HCT116 (cell line): ENCODE measurements at regions not wholly inside any gene's neighbourhood (a gene's known extent, or its start where the extent isn't known, plus 50 kb on each side); places are given as distances from the start of the nearest gene placed in this dataset.

ENCODE experiments used
- ATAC-seq: fragments of 200-7000 bp; cut with Tn5 transposase; 2 replicates; pipeline ENCODE4 v1.9.1; 2020; ENCODE audit warnings: mild to moderate bottlenecking, moderate library complexity
- BruUV-seq: library from RNA; stranded (reverse); fragments of 400-500 nt; replicated peaks from 2 replicates; lab custom pipeline; 2021; lab: Mats Ljungman, UMichigan
- CTCF ChIA-PET: fragments of 300-600 bp; sonication (Branson Sonifier 250); formaldehyde crosslinking; loops from one replicate; lab custom pipeline; 2021; ENCODE audit warnings: antibody characterized with exemption; lab: Charles Lee
- POLR2A ChIA-PET: fragments of 300-600, 350-600 bp; sonication (Branson Sonifier 250); formaldehyde crosslinking; loops from one replicate; lab custom pipeline; 2021; ENCODE audit warnings: antibody characterized with exemption; lab: Charles Lee
- RAD21 ChIA-PET, 2 experiments: fragments of 300-600 bp; sonication (Branson Sonifier 250); formaldehyde crosslinking; loops; one replicate each; lab custom pipeline; 2023; ENCODE audit warnings: low total read pairs in 2 of 2; ENCODE audit not compliant: uncharacterized antibody in 2 of 2, unreplicated experiment in 2 of 2, low non-redundant PET in 1 of 2; lab: Charles Lee
- DNase-seq: peaks from one replicate; pipeline ENCODE4 v3.0.0-alpha.2; 2010; ENCODE audit warnings: low read depth, low spot score
- H2AFZ ChIP-seq: fragments of 200-600 bp; shearing (Covaris generic), sonication (generic); 2 replicates; pipeline ENCODE4 v1.6.1; 2017; ENCODE audit warnings: low read depth, mixed run types, mixed read lengths, antibody characterized with exemption, low read length; ENCODE audit not compliant: poor library complexity, severe bottlenecking
- H3K27ac ChIP-seq: 2 replicates; pipeline ENCODE4 v1.5.1; 2012; ENCODE audit warnings: low read depth, low read length
- H3K27me3 ChIP-seq: fragments of 200-600 bp; sonication (generic); 2 replicates; pipeline ENCODE4 v1.6.1; 2016; ENCODE audit warnings: mixed run types, low read length, mixed read lengths; ENCODE audit not compliant: insufficient read depth
- H3K36me3 ChIP-seq, 2 experiments: fragments of 200-500 bp in 1 of 2; fragments of 200-600 bp in 1 of 2; sonication (Bioruptor generic) in 1 of 2; sonication (generic) in 1 of 2; 2 replicates each; pipeline versions ENCODE4 v1.5.1 to v1.6.1; 2014 to 2016; ENCODE audit warnings: low read length in 2 of 2, inconsistent platforms in 1 of 2, mixed read lengths in 1 of 2, mixed run types in 1 of 2; ENCODE audit not compliant: insufficient read depth in 2 of 2, control insufficient read depth in 1 of 2
- H3K4me1 ChIP-seq, 2 experiments: fragments of 200-600 bp in 1 of 2; sonication (generic) in 1 of 2; 2 replicates each; pipeline versions ENCODE4 v1.5.1 to v1.6.1; 2012 to 2017; ENCODE audit warnings: low read length in 2 of 2, inconsistent platforms in 1 of 2, mild to moderate bottlenecking in 1 of 2, mixed read lengths in 1 of 2, mixed run types in 1 of 2, moderate library complexity in 1 of 2; ENCODE audit not compliant: insufficient read depth in 2 of 2, control insufficient read depth in 1 of 2
- H3K4me2 ChIP-seq: fragments of 200-600 bp; sonication (generic); 2 replicates; pipeline ENCODE4 v1.6.1; 2017; ENCODE audit warnings: mixed run types, low read length, mixed read lengths
- H3K4me3 ChIP-seq, 2 experiments: fragments of 200-600 bp in 1 of 2; sonication (generic) in 1 of 2; replicated peaks in 1 of 2; 2 replicates each; pipeline ENCODE4 v1.5.1; 2011 to 2016; ENCODE audit warnings: low read length in 2 of 2, control low read depth in 1 of 2, low read depth in 1 of 2, mild to moderate bottlenecking in 1 of 2, mixed read lengths in 1 of 2, mixed run types in 1 of 2
- H3K79me2 ChIP-seq: fragments of 200-600 bp; sonication (generic); 2 replicates; pipeline ENCODE4 v1.6.1; 2017; ENCODE audit warnings: mild to moderate bottlenecking, mixed run types, low read length, moderate library complexity, mixed read lengths; ENCODE audit not compliant: insufficient read depth
- H3K9ac ChIP-seq: fragments of 200-600 bp; sonication (generic); 2 replicates; pipeline ENCODE4 v1.6.1; 2016; ENCODE audit warnings: low read length, mixed read lengths
- H3K9me2 ChIP-seq: fragments of 200-600 bp; sonication (generic), shearing (Covaris generic); 2 replicates; pipeline ENCODE4 v1.6.1; 2017; ENCODE audit warnings: mixed run types, mild to moderate bottlenecking, moderate library complexity; ENCODE audit not compliant: insufficient read depth
- H3K9me3 ChIP-seq, 2 experiments: fragments of 200-500 bp in 1 of 2; fragments of 200-600 bp in 1 of 2; sonication (Bioruptor generic) in 1 of 2; sonication (generic) in 1 of 2; 2 replicates each; pipeline ENCODE4 v1.6.1; 2014 to 2017; ENCODE audit warnings: low read length in 2 of 2, mixed read lengths in 2 of 2, inconsistent platforms in 1 of 2, low read depth in 1 of 2, mild to moderate bottlenecking in 1 of 2, mixed run types in 1 of 2, moderate library complexity in 1 of 2; ENCODE audit not compliant: control insufficient read depth in 1 of 2, insufficient read depth in 1 of 2
- H4K20me1 ChIP-seq: fragments of 200-600 bp; sonication (generic), shearing (Covaris generic); 2 replicates; pipeline ENCODE4 v1.6.1; 2017; ENCODE audit warnings: mixed run types, mild to moderate bottlenecking, moderate library complexity; ENCODE audit not compliant: insufficient read depth
- CBX3 ChIP-seq: IDR thresholded peaks from 2 replicates; pipeline ENCODE4 v1.6.1; 2012; ENCODE audit warnings: low read depth
- CEBPB ChIP-seq: IDR thresholded peaks from 2 replicates; pipeline ENCODE4 v1.6.1; 2012; ENCODE audit warnings: low read depth
- FOSL1 ChIP-seq: IDR thresholded peaks from 2 replicates; pipeline ENCODE4 v1.6.1; 2012; ENCODE audit warnings: low read depth
- JUND ChIP-seq: IDR thresholded peaks from 2 replicates; pipeline ENCODE4 v1.6.1; 2012
- POLR2A ChIP-seq: IDR thresholded peaks from 2 replicates; pipeline ENCODE4 v1.7.0; 2011; ENCODE audit warnings: borderline replicate concordance; ENCODE audit not compliant: insufficient read depth, insufficient read length; ENCODE audit errors: extremely low read depth
- RAD21 ChIP-seq: IDR thresholded peaks from 2 replicates; pipeline ENCODE4 v1.6.1; 2012; ENCODE audit warnings: low read depth, mild to moderate bottlenecking
- SIN3A ChIP-seq: IDR thresholded peaks from 2 replicates; pipeline ENCODE4 v1.6.1; 2012; ENCODE audit warnings: low read depth
- SP1 ChIP-seq: IDR thresholded peaks from 2 replicates; pipeline ENCODE4 v1.6.1; 2012; ENCODE audit warnings: low read depth
- SRF ChIP-seq: IDR thresholded peaks from 2 replicates; pipeline ENCODE4 v1.6.1; 2012; ENCODE audit warnings: low read depth
- TCF7L2 ChIP-seq: IDR thresholded peaks from 2 replicates; pipeline ENCODE4 v1.7.0; 2011; ENCODE audit warnings: borderline replicate concordance, inconsistent platforms; ENCODE audit not compliant: insufficient read depth, insufficient read length; ENCODE audit errors: extremely low read depth
- YY1 ChIP-seq: IDR thresholded peaks from 2 replicates; pipeline ENCODE4 v1.6.1; 2011; ENCODE audit warnings: low read length, low read depth, moderate library complexity, mild to moderate bottlenecking; ENCODE audit not compliant: insufficient replicate concordance; ENCODE audit errors: extremely low read depth
- ZFX ChIP-seq: fragments of 450-650 bp; IDR thresholded peaks from 2 replicates; pipeline ENCODE4 v1.6.1; 2017
- ZNF274 ChIP-seq: fragments of 200-500 bp; sonication (Bioruptor generic); IDR thresholded peaks from 2 replicates; pipeline ENCODE4 v1.6.1; 2014; ENCODE audit warnings: mild to moderate bottlenecking, low read depth, low read length, inconsistent platforms
- intact Hi-C: fragments of 100-400 bp; cut with micrococcal nuclease; formaldehyde crosslinking; loops from 2 replicates; pipeline ENCODE4 v1.10.0; 2022
- TF ChIP-seq, protein P1 (sequence below): IDR thresholded peaks from 2 replicates; pipeline ENCODE4 v1.6.1; 2012
- TF ChIP-seq, protein P2 (sequence below): IDR thresholded peaks from 2 replicates; pipeline ENCODE4 v1.6.1; 2012
- TF ChIP-seq, protein P3 (sequence below): IDR thresholded peaks from 2 replicates; pipeline ENCODE4 v1.6.1; 2012; ENCODE audit warnings: low read depth

DNA sequence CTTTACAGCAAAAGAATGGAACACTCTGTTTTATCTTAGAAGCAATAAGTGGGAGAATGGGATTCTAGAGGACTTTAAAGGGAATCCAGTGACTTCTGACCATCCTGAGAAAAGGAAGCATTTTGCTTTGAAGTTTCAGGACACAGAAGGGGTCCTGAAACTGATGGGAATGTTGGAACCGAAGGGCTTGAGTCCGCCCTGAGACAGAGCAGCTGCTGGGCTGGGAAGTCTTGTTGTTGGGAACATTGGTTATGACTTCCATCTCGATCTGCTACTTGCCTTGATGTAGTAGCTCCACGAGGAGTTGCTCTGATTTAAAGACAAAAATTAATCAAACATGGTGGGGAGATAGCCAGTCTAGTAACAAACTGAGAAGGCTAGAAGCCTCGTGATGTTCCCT lies 177.6 kb downstream of the JCAD start:
- POLR2A ChIA-PET, result no interaction called here
- H3K9me3 ChIP-seq, result no peaks in the 10 kb centered on the region
- no peak overlapping the region for H3K9ac ChIP-seq
- CTCF ChIA-PET, result no interaction called here
- H3K4me3 ChIP-seq, result no peak overlapping the region
- H3K4me1 ChIP-seq, result no peaks in the 10 kb centered on the region
- no peaks in the 10 kb centered on the region for H4K20me1 ChIP-seq
- RAD21 ChIA-PET, result no interaction called here
- TF ChIP-seq, protein P1, sequence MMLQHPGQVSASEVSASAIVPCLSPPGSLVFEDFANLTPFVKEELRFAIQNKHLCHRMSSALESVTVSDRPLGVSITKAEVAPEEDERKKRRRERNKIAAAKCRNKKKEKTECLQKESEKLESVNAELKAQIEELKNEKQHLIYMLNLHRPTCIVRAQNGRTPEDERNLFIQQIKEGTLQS, result no peak
- TF ChIP-seq ZNF274, result no peak
- TF ChIP-seq SP1, result no peak
- no peak for TF ChIP-seq CEBPB
- TF ChIP-seq CBX3, result no peak
- no peak for TF ChIP-seq ZFX
- no peak for TF ChIP-seq FOSL1
- no peak for TF ChIP-seq POLR2A
- no peak for DNase-seq
- no peaks in the 10 kb centered on the region for H3K27me3 ChIP-seq
- ATAC-seq, result no peak
- BruUV-seq, result no TSS peak
- no peaks in the 10 kb centered on the region for H3K36me3 ChIP-seq
- no peak overlapping the region for H3K27ac ChIP-seq
- H3K79me2 ChIP-seq, result no peaks in the 10 kb centered on the region
- no peak overlapping the region for H2AFZ ChIP-seq
- no peaks in the 10 kb centered on the region for H3K9me2 ChIP-seq
- H3K4me2 ChIP-seq, result no peak overlapping the region
- intact Hi-C loops, result no loop called here

DNA sequence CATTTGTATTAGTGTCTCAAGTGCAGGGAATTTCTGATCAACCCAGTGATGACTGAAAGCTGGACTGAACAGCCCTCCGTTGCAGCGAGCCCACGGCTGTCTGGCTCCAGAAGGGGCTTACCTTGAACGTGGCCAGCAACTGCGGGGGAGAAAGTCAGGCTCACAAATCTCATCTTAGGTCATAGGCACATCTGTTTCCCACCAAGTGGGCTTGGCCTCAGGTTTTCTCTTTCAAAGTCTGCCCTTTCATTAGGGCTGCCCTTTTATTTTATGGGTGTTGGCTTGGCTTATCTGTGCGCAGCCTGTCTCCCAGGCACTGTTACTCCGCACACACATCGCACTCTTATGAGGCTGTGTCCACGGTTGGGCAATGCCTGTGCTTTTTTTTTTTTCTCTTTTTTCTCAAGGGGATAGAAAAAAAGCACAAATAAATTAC lies 178.0 kb downstream of the JCAD start:
- TF ChIP-seq, protein P2, sequence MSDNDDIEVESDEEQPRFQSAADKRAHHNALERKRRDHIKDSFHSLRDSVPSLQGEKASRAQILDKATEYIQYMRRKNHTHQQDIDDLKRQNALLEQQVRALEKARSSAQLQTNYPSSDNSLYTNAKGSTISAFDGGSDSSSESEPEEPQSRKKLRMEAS, result no peak
- TF ChIP-seq RAD21, result no peak
- no peak for TF ChIP-seq SIN3A
- no peak for TF ChIP-seq JUND
- no peak for TF ChIP-seq TCF7L2
- no peak for TF ChIP-seq SRF
- TF ChIP-seq YY1, result no peak
- TF ChIP-seq, protein P3, sequence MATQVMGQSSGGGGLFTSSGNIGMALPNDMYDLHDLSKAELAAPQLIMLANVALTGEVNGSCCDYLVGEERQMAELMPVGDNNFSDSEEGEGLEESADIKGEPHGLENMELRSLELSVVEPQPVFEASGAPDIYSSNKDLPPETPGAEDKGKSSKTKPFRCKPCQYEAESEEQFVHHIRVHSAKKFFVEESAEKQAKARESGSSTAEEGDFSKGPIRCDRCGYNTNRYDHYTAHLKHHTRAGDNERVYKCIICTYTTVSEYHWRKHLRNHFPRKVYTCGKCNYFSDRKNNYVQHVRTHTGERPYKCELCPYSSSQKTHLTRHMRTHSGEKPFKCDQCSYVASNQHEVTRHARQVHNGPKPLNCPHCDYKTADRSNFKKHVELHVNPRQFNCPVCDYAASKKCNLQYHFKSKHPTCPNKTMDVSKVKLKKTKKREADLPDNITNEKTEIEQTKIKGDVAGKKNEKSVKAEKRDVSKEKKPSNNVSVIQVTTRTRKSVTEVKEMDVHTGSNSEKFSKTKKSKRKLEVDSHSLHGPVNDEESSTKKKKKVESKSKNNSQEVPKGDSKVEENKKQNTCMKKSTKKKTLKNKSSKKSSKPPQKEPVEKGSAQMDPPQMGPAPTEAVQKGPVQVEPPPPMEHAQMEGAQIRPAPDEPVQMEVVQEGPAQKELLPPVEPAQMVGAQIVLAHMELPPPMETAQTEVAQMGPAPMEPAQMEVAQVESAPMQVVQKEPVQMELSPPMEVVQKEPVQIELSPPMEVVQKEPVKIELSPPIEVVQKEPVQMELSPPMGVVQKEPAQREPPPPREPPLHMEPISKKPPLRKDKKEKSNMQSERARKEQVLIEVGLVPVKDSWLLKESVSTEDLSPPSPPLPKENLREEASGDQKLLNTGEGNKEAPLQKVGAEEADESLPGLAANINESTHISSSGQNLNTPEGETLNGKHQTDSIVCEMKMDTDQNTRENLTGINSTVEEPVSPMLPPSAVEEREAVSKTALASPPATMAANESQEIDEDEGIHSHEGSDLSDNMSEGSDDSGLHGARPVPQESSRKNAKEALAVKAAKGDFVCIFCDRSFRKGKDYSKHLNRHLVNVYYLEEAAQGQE, result no peak
- TF ChIP-seq FOSL1, result no peak
- TF ChIP-seq, all 23 proteins: peak for 0

More for the DNA sequence above, 178.0 kb downstream of the JCAD start:
- Histone ChIP-seq H3K27me3 (no peaks in the 10 kb centered on the region), H3K9me3 (no peaks in the 10 kb centered on the region), H3K79me2 (no peaks in the 10 kb centered on the region), H4K20me1 (no peaks in the 10 kb centered on the region), H3K4me2 (no peak overlapping the region), H3K36me3 (no peaks in the 10 kb centered on the region), H3K9me2 (no peaks in the 10 kb centered on the region), H3K4me3 (no peak overlapping the region), H3K4me1 (no peaks in the 10 kb centered on the region), H2AFZ (no peak overlapping the region), H3K9ac (no peak overlapping the region), H3K27ac (no peak overlapping the region)
- ATAC-seq, result no peak
- no peak for DNase-seq
- no TSS peak for BruUV-seq
- POLR2A ChIA-PET, result no interaction called here
- RAD21 ChIA-PET, result no interaction called here
- intact Hi-C loops, result no loop called here
- CTCF ChIA-PET, result no interaction called here
